ENCODE measurements at regions not wholly inside any gene's neighbourhood (a gene's known extent, or its start where the extent isn't known, plus 50 kb on each side); places are given as distances from the start of the nearest gene placed in this dataset.

DNA sequence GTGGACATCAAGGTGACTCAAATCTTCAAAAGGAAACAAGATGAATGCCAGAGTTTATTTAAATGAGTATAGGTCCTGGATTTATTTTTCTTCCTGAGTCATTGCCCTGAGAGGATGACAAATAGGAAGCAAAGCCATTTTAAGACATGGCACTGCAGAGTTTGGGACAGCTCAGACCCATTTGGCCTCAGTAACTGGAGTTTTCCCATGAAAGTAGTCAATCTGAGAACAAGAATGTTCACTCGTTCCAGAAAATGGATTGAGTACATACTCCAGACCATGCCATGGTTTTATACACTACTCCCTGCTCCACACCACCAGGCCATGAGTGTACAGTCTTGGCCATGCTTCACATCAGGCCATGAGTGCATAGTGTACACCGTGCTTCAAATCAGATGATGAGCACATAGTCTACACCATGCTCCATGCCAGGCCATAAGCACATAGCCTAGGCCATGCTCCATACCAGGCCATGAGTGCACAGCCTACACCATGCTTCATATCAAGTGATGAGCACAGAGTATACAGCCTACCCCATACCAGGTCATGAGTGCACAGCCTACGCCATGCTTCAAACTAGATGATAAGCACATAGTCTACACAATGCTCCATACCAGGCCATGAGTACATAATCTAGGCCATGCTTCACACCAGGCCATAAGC is 202.4 kb downstream of the FBXO15 start:
- H4K20me1 ChIP-seq (ENCODE audit: control insufficient read depth, extremely low read depth, insufficient read depth, low read length) = no peaks in the 10 kb centered on the region
- no peaks in the 10 kb centered on the region for H3K79me2 ChIP-seq (ENCODE audit: control insufficient read depth, insufficient read depth, low read length)
- no peak overlapping the region for H3K27ac ChIP-seq (ENCODE audit: insufficient read depth, low read length)
- H3K36me3 ChIP-seq (ENCODE audit: control insufficient read depth, insufficient read depth, low read length) = no peaks in the 10 kb centered on the region
- H2AFZ ChIP-seq (ENCODE audit: low read length) = no peak overlapping the region
- H3K9ac ChIP-seq (ENCODE audit: insufficient read depth, low read length) = no peak overlapping the region
- no peaks in the 10 kb centered on the region for H3K27me3 ChIP-seq (ENCODE audit: control insufficient read depth, insufficient read depth, low read length)
- TF ChIP-seq, protein P1, sequence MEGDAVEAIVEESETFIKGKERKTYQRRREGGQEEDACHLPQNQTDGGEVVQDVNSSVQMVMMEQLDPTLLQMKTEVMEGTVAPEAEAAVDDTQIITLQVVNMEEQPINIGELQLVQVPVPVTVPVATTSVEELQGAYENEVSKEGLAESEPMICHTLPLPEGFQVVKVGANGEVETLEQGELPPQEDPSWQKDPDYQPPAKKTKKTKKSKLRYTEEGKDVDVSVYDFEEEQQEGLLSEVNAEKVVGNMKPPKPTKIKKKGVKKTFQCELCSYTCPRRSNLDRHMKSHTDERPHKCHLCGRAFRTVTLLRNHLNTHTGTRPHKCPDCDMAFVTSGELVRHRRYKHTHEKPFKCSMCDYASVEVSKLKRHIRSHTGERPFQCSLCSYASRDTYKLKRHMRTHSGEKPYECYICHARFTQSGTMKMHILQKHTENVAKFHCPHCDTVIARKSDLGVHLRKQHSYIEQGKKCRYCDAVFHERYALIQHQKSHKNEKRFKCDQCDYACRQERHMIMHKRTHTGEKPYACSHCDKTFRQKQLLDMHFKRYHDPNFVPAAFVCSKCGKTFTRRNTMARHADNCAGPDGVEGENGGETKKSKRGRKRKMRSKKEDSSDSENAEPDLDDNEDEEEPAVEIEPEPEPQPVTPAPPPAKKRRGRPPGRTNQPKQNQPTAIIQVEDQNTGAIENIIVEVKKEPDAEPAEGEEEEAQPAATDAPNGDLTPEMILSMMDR (conservative IDR thresholded peaks at IDR 0.05 in 1 of 2, IDR thresholded peaks at IDR 0.05 in 1 of 2; ENCODE audit: low read depth in 1 of 2, low read length in 2 of 2) = no peak
- TF ChIP-seq EZH2 (IDR thresholded peaks at IDR 0.05; ENCODE audit: low read length, missing control alignments) = no peak
- no peaks in the 10 kb centered on the region for H3K9me3 ChIP-seq (ENCODE audit: control insufficient read depth, insufficient read depth, low read depth, low read length)
- peak in 1 of 2 donors; percentile 63 for DNase-seq (ENCODE audit: low read depth in 2 of 2)
- H3K4me1 ChIP-seq (ENCODE audit: control insufficient read depth, extremely low read depth, insufficient read depth, low read length) = no peaks in the 10 kb centered on the region
- no peak overlapping the region for H3K4me3 ChIP-seq (replicated peaks in 1 of 4; ENCODE audit: control extremely low read depth in 1 of 4, insufficient read depth in 1 of 4, low read depth in 3 of 4, low read length in 4 of 4)
- H3K4me2 ChIP-seq (ENCODE audit: extremely low read depth, insufficient read depth, low read length) = no peak overlapping the region

DNA sequence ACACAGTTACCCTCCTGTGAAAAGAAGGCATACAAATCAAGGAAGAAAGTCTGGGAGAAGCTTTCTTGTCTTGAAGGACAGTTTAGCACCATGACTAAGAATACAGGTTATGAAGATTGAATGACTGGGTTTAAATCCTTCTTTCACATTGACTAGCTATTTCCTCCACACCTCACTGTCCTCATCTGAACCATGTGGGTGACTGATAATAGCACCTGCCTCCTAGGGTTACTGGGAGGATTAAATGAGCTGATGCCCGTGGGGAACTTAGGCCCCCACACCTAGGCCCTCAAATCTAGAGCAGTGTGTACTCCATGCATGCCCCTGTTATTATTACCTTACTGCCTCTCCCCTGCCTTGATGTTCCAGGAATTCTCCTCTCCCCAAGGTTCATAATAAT is 202.9 kb downstream of the FBXO15 start:
- TF ChIP-seq, protein P1 (conservative IDR thresholded peaks at IDR 0.05 in 1 of 2, IDR thresholded peaks at IDR 0.05 in 1 of 2; ENCODE audit: low read depth in 1 of 2, low read length in 2 of 2) = no peak
- no peak for TF ChIP-seq EZH2 (IDR thresholded peaks at IDR 0.05; ENCODE audit: low read length, missing control alignments)
- Histone ChIP-seq H3K4me3 (replicated peaks in 1 of 4; ENCODE audit: control extremely low read depth in 1 of 4, insufficient read depth in 1 of 4, low read depth in 3 of 4, low read length in 4 of 4) (no peak overlapping the region), H3K27me3 (ENCODE audit: control insufficient read depth, insufficient read depth, low read length) (no peaks in the 10 kb centered on the region), H3K36me3 (ENCODE audit: control insufficient read depth, insufficient read depth, low read length) (no peaks in the 10 kb centered on the region), H3K79me2 (ENCODE audit: control insufficient read depth, insufficient read depth, low read length) (no peaks in the 10 kb centered on the region), H3K4me1 (ENCODE audit: control insufficient read depth, extremely low read depth, insufficient read depth, low read length) (no peaks in the 10 kb centered on the region), H3K9ac (ENCODE audit: insufficient read depth, low read length) (no peak overlapping the region), H4K20me1 (ENCODE audit: control insufficient read depth, extremely low read depth, insufficient read depth, low read length) (no peaks in the 10 kb centered on the region), H2AFZ (ENCODE audit: low read length) (no peak overlapping the region), H3K9me3 (ENCODE audit: control insufficient read depth, insufficient read depth, low read depth, low read length) (no peaks in the 10 kb centered on the region), H3K4me2 (ENCODE audit: extremely low read depth, insufficient read depth, low read length) (no peak overlapping the region), H3K27ac (ENCODE audit: insufficient read depth, low read length) (no peak overlapping the region)
- no peak for DNase-seq (ENCODE audit: low read depth in 2 of 2)

DNA sequence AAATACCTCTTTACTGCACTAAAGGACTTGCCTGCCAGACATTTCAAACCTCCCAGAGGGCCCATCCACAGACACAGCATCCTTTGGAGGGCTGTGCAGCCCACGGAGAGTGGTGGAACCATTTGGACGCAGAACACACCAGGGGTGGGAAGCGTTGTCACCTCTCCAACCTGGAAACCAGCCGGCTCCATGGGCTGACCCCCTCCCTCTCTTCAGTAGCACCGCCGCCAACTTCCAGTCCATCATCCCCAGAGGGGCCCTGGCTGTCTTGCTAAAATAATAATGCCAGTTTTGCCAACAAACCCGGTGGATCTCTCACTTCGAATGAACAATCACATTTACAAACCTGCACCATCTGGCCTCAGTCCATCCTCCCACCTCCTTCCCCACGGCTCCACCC is 203.9 kb downstream of the FBXO15 start:
- Histone ChIP-seq H3K4me2 (ENCODE audit: extremely low read depth, insufficient read depth, low read length) (no peak overlapping the region), H3K9me3 (ENCODE audit: control insufficient read depth, insufficient read depth, low read depth, low read length) (no peaks in the 10 kb centered on the region), H2AFZ (ENCODE audit: low read length) (no peak overlapping the region), H3K4me1 (ENCODE audit: control insufficient read depth, extremely low read depth, insufficient read depth, low read length) (no peaks in the 10 kb centered on the region), H3K79me2 (ENCODE audit: control insufficient read depth, insufficient read depth, low read length) (no peaks in the 10 kb centered on the region), H3K4me3 (replicated peaks in 1 of 4; ENCODE audit: control extremely low read depth in 1 of 4, insufficient read depth in 1 of 4, low read depth in 3 of 4, low read length in 4 of 4) (no peak overlapping the region), H3K36me3 (ENCODE audit: control insufficient read depth, insufficient read depth, low read length) (no peaks in the 10 kb centered on the region), H3K27me3 (ENCODE audit: control insufficient read depth, insufficient read depth, low read length) (no peaks in the 10 kb centered on the region), H4K20me1 (ENCODE audit: control insufficient read depth, extremely low read depth, insufficient read depth, low read length) (no peaks in the 10 kb centered on the region), H3K9ac (ENCODE audit: insufficient read depth, low read length) (no peak overlapping the region), H3K27ac (ENCODE audit: insufficient read depth, low read length) (no peak overlapping the region)
- TF ChIP-seq EZH2 (IDR thresholded peaks at IDR 0.05; ENCODE audit: low read length, missing control alignments) = no peak
- TF ChIP-seq, protein P1 (conservative IDR thresholded peaks at IDR 0.05 in 1 of 2, IDR thresholded peaks at IDR 0.05 in 1 of 2; ENCODE audit: low read depth in 1 of 2, low read length in 2 of 2) = no peak
- no peak for DNase-seq (ENCODE audit: low read depth in 2 of 2)

All from fibroblast of lung (primary cell).